GM23338 (cell line): ENCODE measurements at regions not wholly inside any gene's neighbourhood (a gene's known extent, or its start where the extent isn't known, plus 50 kb on each side); places are given as distances from the start of the nearest gene placed in this dataset.

Source experiments
- ATAC-seq: fragments of 200-7000 bp; cut with Tn5 transposase; 3 replicates; pipeline ENCODE4 v1.9.1; 2020
- DNase-seq: peaks from one replicate; pipeline ENCODE4 v3.0.0-alpha.2; 2015; ENCODE audit warnings: low spot score
- H2AFZ ChIP-seq: fragments of 200-600 bp; sonication (generic); 2 replicates; pipeline ENCODE4 v1.8.0; 2016; ENCODE audit warnings: antibody characterized with exemption, mild to moderate bottlenecking, moderate library complexity
- H3F3A ChIP-seq: fragments of 200-600 bp; sonication (generic); replicated peaks from 2 replicates; pipeline ENCODE4 v1.8.0; 2017; ENCODE audit warnings: antibody characterized with exemption, mixed run types, low read depth
- H3K27ac ChIP-seq: fragments of 200-600 bp; sonication (generic); 2 replicates; pipeline ENCODE4 v1.6.1; 2016; ENCODE audit warnings: low read depth
- H3K27me3 ChIP-seq: fragments of 200-600 bp; sonication (generic); 2 replicates; pipeline ENCODE4 v1.8.0; 2016; ENCODE audit warnings: mild to moderate bottlenecking, mixed run types, moderate library complexity; ENCODE audit not compliant: insufficient read depth
- H3K36me3 ChIP-seq: fragments of 200-600 bp; sonication (generic); 2 replicates; pipeline ENCODE4 v1.8.0; 2016; ENCODE audit warnings: mild to moderate bottlenecking; ENCODE audit not compliant: insufficient read depth
- H3K4me1 ChIP-seq: fragments of 200-600 bp; sonication (generic); 2 replicates; pipeline ENCODE4 v1.8.0; 2016; ENCODE audit warnings: mild to moderate bottlenecking, moderate library complexity; ENCODE audit not compliant: insufficient read depth
- H3K4me2 ChIP-seq: fragments of 200-600 bp; sonication (generic); 2 replicates; pipeline ENCODE4 v1.7.1; 2017; ENCODE audit warnings: mixed run types
- H3K4me3 ChIP-seq: fragments of 200-600 bp; sonication (generic); 2 replicates; pipeline ENCODE4 v1.6.1; 2016; ENCODE audit warnings: mixed run types
- H3K79me2 ChIP-seq: fragments of 200-600 bp; sonication (generic); replicated peaks from 2 replicates; pipeline ENCODE4 v1.8.0; 2017; ENCODE audit warnings: mild to moderate bottlenecking; ENCODE audit not compliant: insufficient read depth
- H3K9me2 ChIP-seq: fragments of 200-600 bp; sonication (generic); 2 replicates; pipeline ENCODE4 v1.8.0; 2017; ENCODE audit not compliant: insufficient read depth
- H4K20me1 ChIP-seq: fragments of 200-600 bp; sonication (generic); replicated peaks from 2 replicates; pipeline ENCODE4 v1.8.0; 2017; ENCODE audit warnings: mild to moderate bottlenecking; ENCODE audit not compliant: insufficient read depth
- H3K27ac Mint-ChIP-seq: 2 replicates; pipeline ENCODE4 v1.8.0; 2020; ENCODE audit warnings: inconsistent platforms, mild to moderate bottlenecking, moderate library complexity, mixed read lengths
- H3K27me3 Mint-ChIP-seq: 3 replicates; pipeline ENCODE4 v1.8.0; 2022; ENCODE audit warnings: low read depth, mild to moderate bottlenecking, moderate library complexity, mixed read lengths, inconsistent platforms; ENCODE audit not compliant: insufficient read depth, poor library complexity
- H3K36me3 Mint-ChIP-seq: 3 replicates; pipeline ENCODE4 v1.8.0; 2021; ENCODE audit warnings: low read depth, mild to moderate bottlenecking, inconsistent platforms, moderate library complexity, mixed read lengths
- H3K4me1 Mint-ChIP-seq: 3 replicates; pipeline ENCODE4 v1.8.0; 2020; ENCODE audit warnings: mild to moderate bottlenecking, inconsistent platforms, mixed read lengths
- H3K4me3 Mint-ChIP-seq: 3 replicates; pipeline ENCODE4 v1.8.0; 2021; ENCODE audit warnings: moderate library complexity, mild to moderate bottlenecking, inconsistent platforms, mixed read lengths
- H3K9me3 Mint-ChIP-seq: 3 replicates; pipeline ENCODE4 v1.8.0; 2020; ENCODE audit warnings: moderate library complexity, mild to moderate bottlenecking, inconsistent platforms, mixed read lengths
- CTCF ChIP-seq, 2 experiments: fragments of 200-600 bp in 1 of 2; sonication (generic) in 1 of 2; conservative IDR thresholded peaks; 2 replicates each; pipeline versions ENCODE4 v1.5.1 to v1.6.1; 2016 to 2017; ENCODE audit warnings: antibody characterized with exemption in 2 of 2, low read depth in 2 of 2, mild to moderate bottlenecking in 2 of 2, moderate library complexity in 1 of 2
- EZH2phosphoT487 ChIP-seq: fragments of 200-600 bp; sonication (generic); IDR thresholded peaks from one replicate; pipeline ENCODE4 v1.8.1; 2018; ENCODE audit warnings: antibody characterized with exemption; ENCODE audit not compliant: unreplicated experiment
- JUNB ChIP-seq: IDR thresholded peaks from one replicate; pipeline ENCODE4 v1.6.1; 2016; ENCODE audit warnings: antibody characterized with exemption; ENCODE audit not compliant: unreplicated experiment
- POLR2AphosphoS5 ChIP-seq: IDR thresholded peaks from 2 replicates; pipeline ENCODE4 v1.6.1; 2016; ENCODE audit warnings: antibody characterized with exemption, low read depth
- ZNF114 ChIP-seq: fragments of 250-450 bp; sonication (Bioruptor Pico); IDR thresholded peaks from 2 replicates; pipeline ENCODE4 v1.5.0; 2020; ENCODE audit warnings: mild to moderate bottlenecking, moderate library complexity
- ZNF331 ChIP-seq: fragments of 250-450 bp; sonication (Bioruptor Pico); IDR thresholded peaks from 2 replicates; pipeline ENCODE4 v1.5.0; 2020; ENCODE audit warnings: low read depth, mild to moderate bottlenecking, moderate library complexity
- ZNF462 ChIP-seq: fragments of 250-450 bp; sonication (Bioruptor Pico); IDR thresholded peaks from 2 replicates; pipeline ENCODE4 v1.5.0; 2020; ENCODE audit warnings: mild to moderate bottlenecking, moderate library complexity

GRCh38 chr3:80526153-80526552 lies 758.4 kb upstream of the ROBO1 start:
- Histone ChIP-seq H2AFZ (peak overlapping the region; percentile 94), H3K79me2 (no peaks in the 10 kb centered on the region), H3F3A (no peaks in the 10 kb centered on the region), H3K27me3 (no peaks in the 10 kb centered on the region), H4K20me1 (no peaks in the 10 kb centered on the region), H3K9me2 (no peaks in the 10 kb centered on the region), H3K4me1 (0 out of 2 replicates have a peak, but pooled peaks cover 4% of the 10 kb centered on the region), H3K4me3 (no peak overlapping the region), H3K36me3 (no peaks in the 10 kb centered on the region), H3K27ac (no peak overlapping the region), H3K4me2 (no peak overlapping the region)
- DNase-seq (peak; percentile 54), ATAC-seq (no peak)
- Mint-ChIP-seq H3K27ac (no peak overlapping the region), H3K36me3 (no peaks in the 10 kb centered on the region), H3K4me1 (peaks cover 5% of the 10 kb centered on the region; the same call in 1 of the 3 replicates), H3K9me3 (peaks cover 4% of the 10 kb centered on the region; the same call in 2 of the 3 replicates), H3K4me3 (no peak overlapping the region), H3K27me3 (no peaks in the 10 kb centered on the region)
- TF ChIP-seq CTCF (conservative IDR thresholded peaks at IDR 0.05; ENCODE audit: low read depth in 2 of 2) (peak; percentile 61 to 68), EZH2phosphoT487 (no peak)

GRCh38 chr3:80521081-80521480 lies 753.3 kb upstream of the ROBO1 start:
- Histone ChIP-seq H3K79me2 (no peaks in the 10 kb centered on the region), H3K4me3 (no peak overlapping the region), H3F3A (no peaks in the 10 kb centered on the region), H2AFZ (no peak overlapping the region), H3K4me2 (no peak overlapping the region), H3K27ac (no peak overlapping the region), H3K36me3 (no peaks in the 10 kb centered on the region), H4K20me1 (no peaks in the 10 kb centered on the region), H3K4me1 (0 out of 2 replicates have a peak, but pooled peaks cover 4% of the 10 kb centered on the region), H3K27me3 (no peaks in the 10 kb centered on the region), H3K9me2 (no peaks in the 10 kb centered on the region)
- ATAC-seq, result no peak
- no peak for DNase-seq
- Mint-ChIP-seq H3K4me1 (peaks cover 5% of the 10 kb centered on the region; the same call in 1 of the 3 replicates), H3K36me3 (no peaks in the 10 kb centered on the region), H3K27me3 (no peaks in the 10 kb centered on the region), H3K27ac (no peak overlapping the region), H3K4me3 (no peak overlapping the region), H3K9me3 (no peaks in the 10 kb centered on the region)
- no peak for TF ChIP-seq JUNB
- no peak for TF ChIP-seq ZNF462
- TF ChIP-seq ZNF114 (CRISPR knock-in tag), result no peak
- no peak for TF ChIP-seq POLR2AphosphoS5
- no peak for TF ChIP-seq ZNF331 (CRISPR knock-in tag)
- TF ChIP-seq CTCF (conservative IDR thresholded peaks at IDR 0.05; ENCODE audit: low read depth in 2 of 2), result no peak
